Choroid plexus epithelial cell (primary cell): ENCODE measurements at regions not wholly inside any gene's neighbourhood (a gene's known extent, or its start where the extent isn't known, plus 50 kb on each side); places are given as distances from the start of the nearest gene placed in this dataset.
A peak's percentile ranks its signal among the peaks of the same experiment; 100 is the strongest.
"Not testable (repeated sequence)": the region's sequence is repeated elsewhere in the genome, so short reads cannot be mapped to it uniquely, and the experiment has no call there.

ENCODE experiments used
- DNase-seq: peaks from one replicate; pipeline ENCODE4 v3.0.0-alpha.2; 2010; ENCODE audit warnings: low read depth
- H3K4me3 ChIP-seq: 2 replicates; pipeline ENCODE4 v1.5.1; 2011; ENCODE audit warnings: low read depth, mild to moderate bottlenecking, control low read depth, low read length, moderate library complexity
- TF ChIP-seq, protein P1 (sequence below): conservative IDR thresholded peaks from 2 replicates; pipeline ENCODE4 v1.5.1; 2011; ENCODE audit warnings: low read depth, mild to moderate bottlenecking, control low read depth, inconsistent platforms, low read length, moderate library complexity

DNA sequence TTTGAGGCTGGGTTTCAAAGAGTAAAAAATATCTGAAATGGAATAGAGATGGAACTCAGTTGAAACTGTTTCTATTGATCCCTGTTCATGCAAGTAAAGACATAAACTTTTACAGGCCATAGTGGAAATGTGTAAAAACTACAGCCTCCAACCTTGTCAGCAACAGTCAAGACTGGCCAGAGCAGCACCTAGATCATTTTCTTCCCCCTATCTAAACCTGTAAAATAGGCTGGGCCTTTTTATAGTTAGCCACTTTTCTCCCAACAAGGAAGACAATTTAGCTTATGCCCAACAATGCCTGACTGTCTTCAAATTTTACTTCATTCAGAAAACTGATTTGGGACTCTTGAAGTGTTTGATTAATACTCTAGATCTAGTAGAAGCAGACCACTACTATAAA, 91.5 kb upstream of the CMC1 start:
- TF ChIP-seq, protein P1, sequence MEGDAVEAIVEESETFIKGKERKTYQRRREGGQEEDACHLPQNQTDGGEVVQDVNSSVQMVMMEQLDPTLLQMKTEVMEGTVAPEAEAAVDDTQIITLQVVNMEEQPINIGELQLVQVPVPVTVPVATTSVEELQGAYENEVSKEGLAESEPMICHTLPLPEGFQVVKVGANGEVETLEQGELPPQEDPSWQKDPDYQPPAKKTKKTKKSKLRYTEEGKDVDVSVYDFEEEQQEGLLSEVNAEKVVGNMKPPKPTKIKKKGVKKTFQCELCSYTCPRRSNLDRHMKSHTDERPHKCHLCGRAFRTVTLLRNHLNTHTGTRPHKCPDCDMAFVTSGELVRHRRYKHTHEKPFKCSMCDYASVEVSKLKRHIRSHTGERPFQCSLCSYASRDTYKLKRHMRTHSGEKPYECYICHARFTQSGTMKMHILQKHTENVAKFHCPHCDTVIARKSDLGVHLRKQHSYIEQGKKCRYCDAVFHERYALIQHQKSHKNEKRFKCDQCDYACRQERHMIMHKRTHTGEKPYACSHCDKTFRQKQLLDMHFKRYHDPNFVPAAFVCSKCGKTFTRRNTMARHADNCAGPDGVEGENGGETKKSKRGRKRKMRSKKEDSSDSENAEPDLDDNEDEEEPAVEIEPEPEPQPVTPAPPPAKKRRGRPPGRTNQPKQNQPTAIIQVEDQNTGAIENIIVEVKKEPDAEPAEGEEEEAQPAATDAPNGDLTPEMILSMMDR, result no peak
- H3K4me3 ChIP-seq, result no peak overlapping the region
- no peak for DNase-seq

DNA sequence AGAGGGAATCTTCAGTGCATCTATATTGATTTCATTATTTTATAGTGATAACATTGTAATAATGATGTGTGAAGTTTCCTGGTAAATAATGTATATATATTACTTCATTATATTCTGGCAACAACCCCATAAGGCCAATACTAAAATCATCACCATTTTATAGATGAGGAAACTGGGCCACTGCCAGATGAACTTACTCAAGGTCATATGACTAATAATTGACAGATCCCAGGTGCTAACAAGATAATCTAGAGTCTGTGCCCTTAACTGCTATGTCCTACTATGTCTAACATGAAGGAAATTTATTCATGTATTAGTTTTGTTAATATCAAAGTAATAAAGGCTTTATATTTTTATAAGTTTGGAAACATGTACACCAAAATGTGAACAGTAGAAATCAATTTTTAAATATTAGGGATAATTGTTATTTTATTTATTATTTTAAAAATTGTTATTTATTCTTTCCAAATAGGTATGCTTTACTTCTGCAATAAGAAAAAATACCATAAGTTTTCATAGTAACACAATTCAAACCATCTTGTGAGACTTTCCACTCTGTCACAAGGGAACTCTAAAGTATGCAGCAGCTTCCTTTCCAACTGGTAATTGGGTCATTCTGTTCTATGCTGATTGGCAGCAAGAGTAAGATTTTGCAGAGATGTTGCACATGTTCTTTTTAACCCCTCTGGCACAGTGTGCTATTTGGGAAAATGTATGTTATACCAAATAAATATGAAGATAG, 90.8 kb upstream of the CMC1 start:
- TF ChIP-seq, protein P1, result no peak
- DNase-seq, result peak; percentile 79

DNA sequence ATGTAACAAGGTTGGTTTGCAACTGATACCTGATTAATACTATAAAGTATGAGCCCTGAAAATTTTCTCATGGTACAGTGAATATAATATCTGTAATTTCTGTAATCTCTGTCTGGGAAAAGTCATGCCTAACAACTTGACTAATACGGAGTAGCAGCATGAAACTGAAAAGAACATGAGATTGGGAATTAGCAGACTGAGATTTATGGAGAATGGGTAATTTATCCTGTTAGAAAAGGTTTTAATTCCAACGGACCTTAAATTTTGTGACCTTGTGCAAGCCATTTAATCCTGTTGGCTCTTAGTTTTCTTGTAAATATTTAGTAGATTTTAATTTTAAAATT, 90.2 kb upstream of the CMC1 start:
- no peak overlapping the region for H3K4me3 ChIP-seq

More for the DNA sequence above, 90.8 kb upstream of the CMC1 start:
- no peak overlapping the region for H3K4me3 ChIP-seq

DNA sequence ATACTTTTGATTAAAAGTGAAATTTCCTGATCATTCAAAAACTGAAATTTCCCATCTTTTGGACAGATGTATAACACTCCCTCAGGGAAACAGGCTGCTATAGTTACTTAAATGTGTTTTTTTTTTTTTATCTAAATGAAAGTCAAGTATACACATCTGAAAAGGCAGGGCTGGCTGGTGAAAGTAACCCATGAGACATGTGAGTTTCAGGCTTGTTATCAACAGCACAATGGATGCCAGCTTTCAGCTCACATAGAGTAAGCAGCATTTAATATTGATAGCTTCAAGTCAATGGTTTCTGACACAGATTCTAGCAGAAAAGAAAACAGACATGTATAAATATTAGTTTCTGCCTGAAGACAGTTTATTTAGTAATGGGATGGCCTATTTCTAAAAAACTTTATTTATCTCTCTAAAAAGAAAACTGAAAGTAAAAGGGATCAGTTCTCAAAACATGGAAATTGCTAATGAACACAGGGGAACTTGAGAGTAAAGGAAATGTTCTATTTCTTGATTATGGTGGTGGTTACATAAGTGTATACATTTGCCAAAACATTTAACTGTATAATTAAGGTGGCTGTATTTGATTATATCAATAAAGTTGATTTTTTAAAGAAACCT, 89.7 kb upstream of the CMC1 start:
- peak; percentile 20 for DNase-seq
- TF ChIP-seq, protein P1, result no peak
- H3K4me3 ChIP-seq, result no peak overlapping the region

More for the DNA sequence above, 90.2 kb upstream of the CMC1 start:
- TF ChIP-seq, protein P1, result no peak
- DNase-seq, result no peak

DNA sequence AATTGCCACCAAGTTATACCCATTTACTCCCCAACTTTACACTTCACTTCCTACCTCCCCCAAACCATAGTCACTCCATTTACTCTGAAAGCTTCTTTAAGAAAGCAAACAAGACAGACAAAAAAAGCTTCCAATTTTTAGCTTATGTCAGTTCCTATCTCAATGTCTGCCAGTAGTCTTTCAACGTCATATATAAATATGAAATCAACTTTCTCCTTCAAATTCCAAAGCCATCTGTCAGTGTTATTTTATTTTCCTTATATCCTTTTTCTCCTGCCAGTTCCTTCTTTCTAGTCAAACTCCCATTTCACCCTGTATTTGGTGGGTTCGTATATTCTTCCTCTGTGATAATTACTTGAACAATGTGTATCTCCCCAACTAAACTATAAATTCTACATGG, 85.8 kb upstream of the CMC1 start:
- no peak overlapping the region for H3K4me3 ChIP-seq
- TF ChIP-seq, protein P1, result no peak
- DNase-seq, result no peak

DNA sequence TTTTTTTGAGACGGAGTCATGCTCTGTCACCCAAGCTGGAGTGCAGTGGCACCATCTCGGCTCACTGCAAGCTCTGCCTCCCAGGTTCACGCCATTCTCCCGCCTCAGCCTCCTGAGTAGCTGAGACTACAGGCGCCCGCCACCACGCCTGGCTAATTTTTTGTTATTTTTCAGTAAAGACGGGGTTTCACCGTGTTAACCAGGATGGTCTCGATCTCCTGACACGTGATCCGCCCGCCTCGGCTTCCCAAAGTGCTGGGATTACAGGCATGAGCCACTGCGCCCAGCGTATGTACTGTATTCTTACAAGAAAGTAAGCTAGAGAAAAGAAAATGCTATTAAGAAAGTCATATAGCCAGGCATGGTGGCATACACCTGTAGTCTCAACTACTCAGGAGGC, 84.8 kb upstream of the CMC1 start:
- DNase-seq, H3K4me3 ChIP-seq: not testable (repeated sequence)

DNA sequence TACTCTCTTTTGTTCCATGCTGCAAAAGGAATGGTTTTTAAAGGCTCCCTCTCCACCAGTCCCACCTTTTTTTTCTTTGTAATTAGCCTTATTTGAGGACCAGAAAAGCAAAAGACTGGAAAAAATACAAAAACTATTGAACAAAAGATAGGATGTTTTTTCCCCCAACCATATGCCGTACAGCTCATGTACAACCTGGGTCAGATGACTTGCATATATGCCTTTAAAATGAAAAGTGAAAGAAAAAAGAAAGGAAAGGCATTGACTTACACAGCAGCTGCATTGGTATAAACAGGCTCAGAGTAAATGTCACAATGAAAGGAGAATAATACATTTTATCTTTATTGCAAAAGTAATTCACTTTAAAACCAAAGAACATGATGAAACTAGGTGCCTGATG, 69.5 kb upstream of the CMC1 start:
- no peak for DNase-seq
- H3K4me3 ChIP-seq, result no peak overlapping the region
- TF ChIP-seq, protein P1, result no peak
